ENCODE measurements at regions not wholly inside any gene's neighbourhood (a gene's known extent, or its start where the extent isn't known, plus 50 kb on each side); places are given as distances from the start of the nearest gene placed in this dataset.

- no peaks in the 10 kb centered on the region for H3K4me1 Mint-ChIP-seq
- H3K36me3 Mint-ChIP-seq (ENCODE audit: low read depth), result no peaks in the 10 kb centered on the region
- DNase-seq (ENCODE audit: low read depth, low spot score), result no peak
- no peak overlapping the region for H3K27ac Mint-ChIP-seq (ENCODE audit: unreplicated experiment)
- no peaks in the 10 kb centered on the region for H3K9me3 Mint-ChIP-seq
- no peak overlapping the region for H3K4me3 Mint-ChIP-seq
- no peak for TF ChIP-seq CTCF (conservative IDR thresholded peaks at IDR 0.05)
- H3K27me3 Mint-ChIP-seq (ENCODE audit: low read depth), result no peaks in the 10 kb centered on the region
These were observed 94.2 kb upstream of the DLGAP1 start for GRCh38 chr18:4549164-4549872.

- DNase-seq (ENCODE audit: low read depth, low spot score), result no peak
- Mint-ChIP-seq H3K4me3 (no peak overlapping the region), H3K27me3 (ENCODE audit: low read depth) (no peaks in the 10 kb centered on the region), H3K36me3 (ENCODE audit: low read depth) (no peaks in the 10 kb centered on the region), H3K9me3 (peaks cover 3% of the 10 kb centered on the region), H3K27ac (ENCODE audit: unreplicated experiment) (no peak overlapping the region), H3K4me1 (no peaks in the 10 kb centered on the region)
- no peak for TF ChIP-seq CTCF (conservative IDR thresholded peaks at IDR 0.05)
These were observed 92.0 kb upstream of the DLGAP1 start for GRCh38 chr18:4547126-4547525.

GRCh38 chr18:4544142-4544541, 89.0 kb upstream of the DLGAP1 start:
- no peaks in the 10 kb centered on the region for H3K36me3 Mint-ChIP-seq (ENCODE audit: low read depth)
- no peak for TF ChIP-seq CTCF (conservative IDR thresholded peaks at IDR 0.05)
- no peak overlapping the region for H3K27ac Mint-ChIP-seq (ENCODE audit: unreplicated experiment)
- no peak for DNase-seq (ENCODE audit: low read depth, low spot score)
- H3K4me3 Mint-ChIP-seq, result no peak overlapping the region
- no peaks in the 10 kb centered on the region for H3K27me3 Mint-ChIP-seq (ENCODE audit: low read depth)
- H3K4me1 Mint-ChIP-seq, result no peaks in the 10 kb centered on the region
- H3K9me3 Mint-ChIP-seq, result peaks cover 3% of the 10 kb centered on the region

- no peak for TF ChIP-seq CTCF (conservative IDR thresholded peaks at IDR 0.05)
- Mint-ChIP-seq H3K4me1 (no peaks in the 10 kb centered on the region), H3K27me3 (ENCODE audit: low read depth) (no peaks in the 10 kb centered on the region), H3K27ac (ENCODE audit: unreplicated experiment) (no peak overlapping the region), H3K4me3 (no peak overlapping the region), H3K9me3 (peaks cover 4% of the 10 kb centered on the region), H3K36me3 (ENCODE audit: low read depth) (peaks cover 4% of the 10 kb centered on the region)
- DNase-seq (ENCODE audit: low read depth, low spot score), result no peak
These were observed 88.6 kb upstream of the DLGAP1 start for GRCh38 chr18:4543711-4544110.

- no peak for DNase-seq (ENCODE audit: low read depth, low spot score)
- H3K27ac Mint-ChIP-seq (ENCODE audit: unreplicated experiment), result no peak overlapping the region
- H3K36me3 Mint-ChIP-seq (ENCODE audit: low read depth), result peaks cover 9% of the 10 kb centered on the region
- peaks cover 8% of the 10 kb centered on the region for H3K9me3 Mint-ChIP-seq
- no peak for TF ChIP-seq CTCF (conservative IDR thresholded peaks at IDR 0.05)
- H3K4me1 Mint-ChIP-seq, result no peaks in the 10 kb centered on the region
- no peak overlapping the region for H3K4me3 Mint-ChIP-seq
- H3K27me3 Mint-ChIP-seq (ENCODE audit: low read depth), result no peaks in the 10 kb centered on the region
These were observed 86.5 kb upstream of the DLGAP1 start for GRCh38 chr18:4541588-4541987.
